ENCODE measurements at regions not wholly inside any gene's neighbourhood (a gene's known extent, or its start where the extent isn't known, plus 50 kb on each side); places are given as distances from the start of the nearest gene placed in this dataset.

- TF ChIP-seq YY1 (IDR thresholded peaks at IDR 0.05; ENCODE audit: insufficient read depth, insufficient read length): no peak
- no peak for TF ChIP-seq ZNF274 (IDR thresholded peaks at IDR 0.05; ENCODE audit: low read depth, low read length)
- no peak for TF ChIP-seq SUZ12 (IDR thresholded peaks at IDR 0.05; ENCODE audit: extremely low read depth, insufficient read depth, insufficient read length)
Measured at GRCh38 chr4:32251126-32251525, 1531.0 kb downstream of the PCDH7 start.

All from NT2/D1 (cell line).